Hepatocyte (in vitro differentiated cells): ENCODE measurements at regions not wholly inside any gene's neighbourhood (a gene's known extent, or its start where the extent isn't known, plus 50 kb on each side); places are given as distances from the start of the nearest gene placed in this dataset.
"Not testable (repeated sequence)": the region's sequence is repeated elsewhere in the genome, so short reads cannot be mapped to it uniquely, and the experiment has no call there.

Experiments
- DNase-seq: peaks from one replicate; pipeline ENCODE4 v3.0.0-alpha.2; 2016; ENCODE audit warnings: low spot score
- H2AFZ ChIP-seq: fragments of 200-600 bp; sonication (generic); 2 replicates; pipeline ENCODE4 v1.6.0; 2016; ENCODE audit warnings: antibody characterized with exemption, mild to moderate bottlenecking
- H3K27ac ChIP-seq: fragments of 200-600 bp; sonication (generic); 2 replicates; pipeline ENCODE4 v1.5.1; 2016; ENCODE audit warnings: mild to moderate bottlenecking
- H3K27me3 ChIP-seq: fragments of 200-600 bp; sonication (generic); 2 replicates; pipeline ENCODE4 v1.6.1; 2016
- H3K36me3 ChIP-seq: fragments of 200-600 bp; sonication (generic); replicated peaks from 2 replicates; pipeline ENCODE4 v1.5.1; 2016; ENCODE audit warnings: low read depth; ENCODE audit not compliant: insufficient read depth
- H3K4me1 ChIP-seq: fragments of 200-600 bp; sonication (generic); 2 replicates; pipeline ENCODE4 v1.5.1; 2016; ENCODE audit warnings: mild to moderate bottlenecking, moderate library complexity; ENCODE audit not compliant: insufficient read depth
- H3K4me2 ChIP-seq: fragments of 200-600 bp; sonication (generic); 2 replicates; pipeline ENCODE4 v1.6.0; 2016
- H3K4me3 ChIP-seq: fragments of 200-600 bp; sonication (generic); 2 replicates; pipeline ENCODE4 v1.5.1; 2016; ENCODE audit warnings: mild to moderate bottlenecking
- H3K79me2 ChIP-seq: fragments of 200-600 bp; sonication (generic); 2 replicates; pipeline ENCODE4 v1.6.0; 2017; ENCODE audit warnings: mild to moderate bottlenecking
- H3K9me2 ChIP-seq: fragments of 200-600 bp; sonication (generic); replicated peaks from 2 replicates; pipeline ENCODE4 v1.6.0; 2017; ENCODE audit warnings: mild to moderate bottlenecking; ENCODE audit not compliant: insufficient read depth
- H3K9me3 ChIP-seq: fragments of 200-600 bp; sonication (generic); 2 replicates; pipeline ENCODE4 v1.5.1; 2016; ENCODE audit warnings: low read depth, mild to moderate bottlenecking
- H4K20me1 ChIP-seq: fragments of 200-600 bp; sonication (generic); 2 replicates; pipeline ENCODE4 v1.6.0; 2016; ENCODE audit warnings: mild to moderate bottlenecking; ENCODE audit not compliant: insufficient read depth, poor library complexity, severe bottlenecking
- EZH2 ChIP-seq: fragments of 200-600 bp; sonication (generic); IDR thresholded peaks from 2 replicates; pipeline ENCODE4 v1.6.1; 2016; ENCODE audit warnings: antibody characterized with exemption, mild to moderate bottlenecking, borderline replicate concordance
- EZH2phosphoT487 ChIP-seq: fragments of 200-600 bp; sonication (generic); IDR thresholded peaks from one replicate; pipeline ENCODE4 v1.6.1; 2018; ENCODE audit warnings: antibody characterized with exemption, mild to moderate bottlenecking, low read depth, moderate library complexity; ENCODE audit not compliant: unreplicated experiment, severe bottlenecking
- WGBS: methylation state at CpG from one replicate; pipeline ENCODE4 v1.1.6; 2016; ENCODE audit warnings: low lambda C conversion rate; ENCODE audit errors: missing lambda C conversion rate; 5-methylcytosine and 5-hydroxymethylcytosine counted together
- TF ChIP-seq, protein P1 (sequence below): fragments of 200-600 bp; sonication (generic); IDR thresholded peaks from 2 replicates; pipeline ENCODE4 v1.5.1; 2016; ENCODE audit warnings: antibody characterized with exemption, mild to moderate bottlenecking; ENCODE audit not compliant: poor library complexity

- 88% methylated on average over 4 of the region's 4 CpGs for WGBS
- Histone ChIP-seq H3K4me2 (no peak overlapping the region), H3K27ac (no peak overlapping the region), H2AFZ (no peak overlapping the region), H3K4me1 (no peaks in the 10 kb centered on the region), H3K9me2 (no peaks in the 10 kb centered on the region), H3K4me3 (no peak overlapping the region), H3K79me2 (no peaks in the 10 kb centered on the region), H3K9me3 (no peaks in the 10 kb centered on the region), H3K27me3 (no peaks in the 10 kb centered on the region), H3K36me3 (no peaks in the 10 kb centered on the region), H4K20me1 (no peaks in the 10 kb centered on the region)
- no peak for DNase-seq
- TF ChIP-seq EZH2phosphoT487, result no peak
Measured at GRCh38 chr3:115301364-115301860, 154.3 kb upstream of the ZBTB20 start.

DNA sequence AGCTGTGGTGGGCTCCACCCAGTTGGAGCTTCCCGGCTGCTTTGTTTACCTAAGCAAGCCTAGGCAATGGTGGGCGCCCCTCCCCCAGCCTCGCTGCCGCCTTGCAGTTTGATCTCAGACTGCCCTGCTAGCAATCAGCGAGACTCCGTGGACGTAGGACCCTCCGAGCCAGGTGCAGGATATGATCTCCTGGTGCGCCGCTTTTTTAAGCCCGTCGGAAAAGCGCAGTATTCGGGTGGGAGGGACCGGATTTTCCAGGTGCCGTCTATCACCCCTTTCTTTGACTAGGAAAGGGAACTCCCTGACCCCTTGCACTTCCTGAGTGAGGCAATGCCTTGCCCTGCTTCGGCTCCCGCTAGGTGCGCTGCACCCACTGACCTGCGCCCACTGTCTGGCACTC is 170.9 kb upstream of the ZBTB20 start:
- not testable (repeated sequence) for H3K27ac ChIP-seq, H3K4me2 ChIP-seq, H4K20me1 ChIP-seq, H3K36me3 ChIP-seq, H3K79me2 ChIP-seq, H3K9me2 ChIP-seq, H3K4me3 ChIP-seq, DNase-seq, H3K9me3 ChIP-seq, H3K27me3 ChIP-seq, H2AFZ ChIP-seq, H3K4me1 ChIP-seq
- WGBS, result 77% methylated on average over 19 of the region's 20 CpGs

- no peak overlapping the region for H3K4me2 ChIP-seq
- DNase-seq, result no peak
Measured at GRCh38 chr3:115321400-115321805, 174.3 kb upstream of the ZBTB20 start.

DNA sequence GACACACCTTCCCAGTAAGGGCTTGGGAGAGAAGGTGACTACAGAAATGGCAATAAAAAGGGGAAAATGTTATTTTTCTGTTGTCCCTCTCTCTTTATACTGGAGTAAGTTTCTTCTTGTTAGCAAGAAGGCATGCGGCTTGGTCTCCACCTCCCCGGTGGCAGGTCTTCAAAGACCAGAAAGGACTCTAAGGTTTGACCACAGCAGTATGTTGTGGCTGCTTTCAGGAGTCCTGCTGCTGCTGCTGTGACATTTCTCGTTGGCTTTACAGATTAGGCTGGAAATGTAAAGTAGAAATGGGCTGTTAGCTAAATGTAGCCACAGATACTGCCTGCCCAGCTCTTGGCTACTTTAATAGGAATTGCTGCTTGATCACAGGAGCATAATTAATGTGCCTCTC is 175.8 kb upstream of the ZBTB20 start:
- Histone ChIP-seq H3K4me1 (no peaks in the 10 kb centered on the region), H3K4me3 (no peak overlapping the region), H3K27ac (no peak overlapping the region), H3K9me3 (no peaks in the 10 kb centered on the region), H4K20me1 (no peaks in the 10 kb centered on the region), H3K79me2 (no peaks in the 10 kb centered on the region), H2AFZ (no peak overlapping the region), H3K27me3 (no peaks in the 10 kb centered on the region), H3K4me2 (no peak overlapping the region), H3K36me3 (no peaks in the 10 kb centered on the region), H3K9me2 (no peaks in the 10 kb centered on the region)
- 77% methylated on average over 3 of the region's 3 CpGs for WGBS
- DNase-seq, result no peak
- TF ChIP-seq, protein P1, sequence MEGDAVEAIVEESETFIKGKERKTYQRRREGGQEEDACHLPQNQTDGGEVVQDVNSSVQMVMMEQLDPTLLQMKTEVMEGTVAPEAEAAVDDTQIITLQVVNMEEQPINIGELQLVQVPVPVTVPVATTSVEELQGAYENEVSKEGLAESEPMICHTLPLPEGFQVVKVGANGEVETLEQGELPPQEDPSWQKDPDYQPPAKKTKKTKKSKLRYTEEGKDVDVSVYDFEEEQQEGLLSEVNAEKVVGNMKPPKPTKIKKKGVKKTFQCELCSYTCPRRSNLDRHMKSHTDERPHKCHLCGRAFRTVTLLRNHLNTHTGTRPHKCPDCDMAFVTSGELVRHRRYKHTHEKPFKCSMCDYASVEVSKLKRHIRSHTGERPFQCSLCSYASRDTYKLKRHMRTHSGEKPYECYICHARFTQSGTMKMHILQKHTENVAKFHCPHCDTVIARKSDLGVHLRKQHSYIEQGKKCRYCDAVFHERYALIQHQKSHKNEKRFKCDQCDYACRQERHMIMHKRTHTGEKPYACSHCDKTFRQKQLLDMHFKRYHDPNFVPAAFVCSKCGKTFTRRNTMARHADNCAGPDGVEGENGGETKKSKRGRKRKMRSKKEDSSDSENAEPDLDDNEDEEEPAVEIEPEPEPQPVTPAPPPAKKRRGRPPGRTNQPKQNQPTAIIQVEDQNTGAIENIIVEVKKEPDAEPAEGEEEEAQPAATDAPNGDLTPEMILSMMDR, result no peak
- TF ChIP-seq EZH2phosphoT487, result no peak
- TF ChIP-seq EZH2, result no peak

More at GRCh38 chr3:115321400-115321805, 174.3 kb upstream of the ZBTB20 start:
- Histone ChIP-seq H3K4me1 (no peaks in the 10 kb centered on the region), H3K9me3 (no peaks in the 10 kb centered on the region), H2AFZ (no peak overlapping the region), H3K9me2 (no peaks in the 10 kb centered on the region), H3K36me3 (no peaks in the 10 kb centered on the region), H3K4me3 (no peak overlapping the region), H3K27me3 (no peaks in the 10 kb centered on the region), H3K27ac (no peak overlapping the region), H3K79me2 (no peaks in the 10 kb centered on the region), H4K20me1 (no peaks in the 10 kb centered on the region)
- 56% methylated on average over 3 of the region's 3 CpGs for WGBS
- TF ChIP-seq, protein P1, result no peak
- no peak for TF ChIP-seq EZH2
